ENCODE measurements at regions not wholly inside any gene's neighbourhood (a gene's known extent, or its start where the extent isn't known, plus 50 kb on each side); places are given as distances from the start of the nearest gene placed in this dataset.
"Not testable (repeated sequence)": the region's sequence is repeated elsewhere in the genome, so short reads cannot be mapped to it uniquely, and the experiment has no call there.

DNA sequence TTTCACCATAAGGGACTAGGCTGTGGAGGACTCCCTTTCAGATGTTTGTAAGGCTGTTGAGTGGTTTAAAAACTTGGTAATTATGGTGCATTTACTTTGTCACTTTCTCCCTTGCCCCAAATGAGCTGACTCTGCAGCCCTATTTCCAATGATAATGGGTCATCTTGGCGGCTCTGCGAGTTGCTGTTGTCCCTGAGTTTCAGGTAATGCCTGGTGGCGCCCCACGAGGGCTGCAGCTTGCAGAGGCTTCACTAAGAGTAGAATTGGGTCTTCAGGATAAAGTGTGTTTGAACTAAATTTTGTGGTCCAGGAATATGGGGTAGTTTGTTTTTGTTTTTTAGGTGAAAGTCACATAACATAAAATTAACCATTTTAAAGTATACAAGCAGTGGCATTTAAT lies 450.1 kb upstream of the CFAP20DC start:
- DNase-seq (ENCODE audit: low read depth) = no peak

DNA sequence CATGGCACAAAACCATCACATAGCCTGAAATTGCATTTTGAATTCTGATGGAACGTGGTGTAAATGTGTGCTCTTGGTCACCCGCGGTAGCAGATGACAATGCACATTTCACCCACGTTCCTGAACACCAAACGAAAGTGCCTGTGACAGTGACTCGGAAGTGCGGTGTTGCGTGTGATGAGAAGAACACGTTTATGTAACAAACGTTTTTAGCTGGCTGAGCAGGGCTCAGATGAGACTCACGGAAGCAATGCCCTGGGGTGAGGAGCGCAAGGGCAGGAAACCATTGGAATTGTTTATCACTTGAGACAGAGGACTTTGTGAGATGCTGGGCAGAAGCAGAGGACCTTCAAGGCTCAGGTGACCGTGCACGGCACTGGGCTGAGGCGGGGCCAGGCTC lies 449.2 kb upstream of the CFAP20DC start:
- no peak for DNase-seq (ENCODE audit: low read depth)

DNA sequence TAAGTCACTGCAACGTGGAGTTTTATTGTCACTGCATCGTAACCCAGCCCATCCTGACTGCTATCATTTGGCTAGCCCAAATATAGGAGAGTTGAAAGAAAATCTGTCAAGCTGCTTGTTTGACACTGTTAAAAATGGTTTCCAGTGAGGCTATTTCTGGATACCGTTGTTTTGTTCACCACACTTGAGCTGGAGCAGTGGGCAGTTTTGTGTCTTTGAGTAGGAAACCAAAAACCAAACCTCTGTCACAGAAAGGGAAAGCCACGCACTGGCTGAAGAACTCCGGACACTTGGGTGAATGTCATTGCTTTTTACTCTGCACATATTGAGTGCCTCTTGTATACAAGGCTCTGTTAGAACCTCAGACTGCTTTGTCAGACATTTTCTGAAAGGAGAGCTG lies 446.4 kb upstream of the CFAP20DC start:
- DNase-seq (ENCODE audit: low read depth) = no peak

DNA sequence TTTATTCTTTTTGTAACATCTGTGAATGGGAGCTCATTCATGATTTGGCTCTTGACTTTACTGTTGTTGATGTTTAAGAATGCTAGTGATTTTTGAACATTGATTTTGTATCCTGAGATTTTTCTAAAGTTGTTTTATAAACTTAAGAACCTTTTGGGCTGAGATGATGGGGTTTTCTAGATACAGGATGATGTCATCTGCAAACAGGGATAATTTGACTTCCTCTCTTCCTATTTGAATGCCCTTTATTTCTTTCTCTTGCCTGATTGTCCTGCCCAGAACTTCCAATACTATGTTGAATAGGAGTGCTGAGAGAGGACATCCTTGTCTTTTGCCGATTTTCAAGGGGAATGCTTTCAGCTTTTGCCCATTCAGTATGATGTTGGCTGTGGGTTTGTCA lies 445.1 kb upstream of the CFAP20DC start:
- not testable (repeated sequence) for DNase-seq (ENCODE audit: low read depth)

DNA sequence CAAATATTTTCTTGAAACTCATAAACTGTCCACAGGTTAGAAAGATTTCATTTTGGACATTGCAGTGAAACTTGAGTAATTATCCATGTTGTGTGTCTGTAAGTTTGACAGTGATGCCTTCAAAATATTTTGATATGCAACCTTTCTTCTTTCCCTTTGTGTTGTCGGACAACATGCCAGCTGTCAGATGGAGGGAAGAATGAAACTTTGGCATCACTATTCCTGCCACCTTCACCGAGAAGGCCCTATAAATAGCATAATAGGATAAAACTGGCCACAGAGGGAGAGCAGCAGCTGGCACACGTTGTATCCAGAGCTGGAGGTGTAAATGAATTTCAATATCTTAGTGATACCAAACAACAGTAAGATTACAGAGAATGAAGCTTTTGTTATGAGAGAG lies 436.7 kb upstream of the CFAP20DC start:
- DNase-seq (ENCODE audit: low read depth) = no peak

DNA sequence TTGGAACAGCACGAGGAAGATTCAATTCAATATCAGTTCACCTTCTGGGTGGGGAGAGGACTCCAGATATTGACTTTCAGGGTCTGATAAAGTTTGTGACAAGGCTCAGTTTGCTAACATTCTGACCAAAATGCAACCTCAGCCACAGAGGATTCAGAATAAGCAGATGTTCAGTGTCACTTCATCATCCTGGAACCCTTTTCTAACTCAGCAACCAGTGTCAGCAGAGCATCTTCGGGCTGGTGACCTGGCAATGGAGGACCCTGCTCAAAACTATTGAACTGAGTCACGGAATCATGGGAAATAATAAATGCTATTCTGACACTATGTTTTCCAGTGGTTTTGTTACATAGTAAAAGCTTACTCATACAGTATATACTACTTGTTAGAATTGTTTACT lies 433.4 kb upstream of the CFAP20DC start:
- DNase-seq (ENCODE audit: low read depth) = no peak

DNA sequence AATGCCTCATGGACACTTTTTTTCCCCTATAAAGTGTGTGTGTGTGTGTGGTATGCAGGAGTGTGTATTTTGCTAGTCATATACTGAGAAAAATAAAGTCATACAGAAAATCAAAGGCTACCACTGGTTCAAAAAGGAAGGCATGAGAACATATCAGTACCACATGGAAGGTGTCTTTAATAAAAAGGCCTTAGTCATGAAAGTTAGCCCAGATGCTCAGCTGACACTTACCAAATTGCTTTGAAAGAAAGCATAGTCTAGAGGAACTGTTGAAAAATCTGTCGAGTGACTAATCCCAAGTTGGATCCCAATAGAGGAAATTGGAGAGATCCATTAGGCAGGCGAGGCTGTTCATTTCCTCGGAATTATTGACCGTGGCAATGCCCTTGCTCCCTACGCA lies 432.9 kb upstream of the CFAP20DC start:
- no peak for DNase-seq (ENCODE audit: low read depth)

DNA sequence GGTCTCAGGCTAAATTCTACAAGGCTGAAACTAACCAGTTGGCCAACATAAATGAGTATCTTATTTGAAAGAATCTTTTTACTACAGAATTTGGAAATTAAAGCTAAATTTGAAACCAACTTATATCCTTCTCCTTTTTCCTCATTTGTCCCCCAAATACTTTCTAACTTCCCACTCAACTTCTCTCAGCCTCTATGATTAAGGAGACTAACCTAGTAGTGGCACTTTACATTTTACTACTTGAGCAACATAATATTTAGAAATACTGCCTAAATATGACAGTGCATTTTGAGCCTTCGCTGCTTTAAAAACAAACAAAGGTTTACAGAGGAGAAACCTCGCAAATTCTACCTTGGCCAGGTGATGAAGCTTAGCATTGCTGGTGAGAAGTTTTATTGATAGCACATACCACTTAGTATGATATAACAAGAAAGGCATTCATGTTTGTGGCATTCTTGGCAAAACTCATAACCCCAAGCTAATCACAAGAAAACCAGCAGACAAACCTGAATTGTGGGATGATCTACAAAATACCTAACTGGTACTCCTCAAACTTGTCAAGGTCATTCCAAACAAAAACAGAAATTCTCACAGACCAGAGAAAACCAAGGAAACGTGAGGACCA lies 432.1 kb upstream of the CFAP20DC start:
- no peak for DNase-seq (ENCODE audit: low read depth)

DNA sequence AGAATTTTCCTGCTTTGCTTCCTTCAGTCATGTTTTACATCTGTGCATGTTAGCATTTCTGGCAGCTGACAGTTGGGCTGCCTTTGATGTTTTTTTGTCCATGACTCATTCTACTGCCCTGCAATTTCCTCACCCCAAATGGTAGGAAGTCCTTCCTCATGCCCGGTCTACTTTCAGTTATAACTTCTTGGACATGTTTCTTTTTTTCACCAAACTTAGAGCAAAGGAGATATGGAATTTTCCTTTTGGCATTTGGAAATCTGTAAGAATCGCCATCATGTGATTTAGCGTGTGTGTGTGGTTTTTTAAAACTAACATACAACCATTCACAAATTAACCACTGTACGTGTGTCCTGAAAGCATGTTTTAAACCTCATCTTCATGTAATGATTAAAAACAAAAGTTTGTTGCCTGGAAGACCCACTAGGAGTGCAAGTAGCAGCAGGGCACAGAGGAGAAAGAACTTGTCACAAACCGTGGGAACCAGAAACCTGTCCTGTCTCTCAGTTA lies 430.7 kb upstream of the CFAP20DC start:
- no peak for DNase-seq (ENCODE audit: low read depth)

DNA sequence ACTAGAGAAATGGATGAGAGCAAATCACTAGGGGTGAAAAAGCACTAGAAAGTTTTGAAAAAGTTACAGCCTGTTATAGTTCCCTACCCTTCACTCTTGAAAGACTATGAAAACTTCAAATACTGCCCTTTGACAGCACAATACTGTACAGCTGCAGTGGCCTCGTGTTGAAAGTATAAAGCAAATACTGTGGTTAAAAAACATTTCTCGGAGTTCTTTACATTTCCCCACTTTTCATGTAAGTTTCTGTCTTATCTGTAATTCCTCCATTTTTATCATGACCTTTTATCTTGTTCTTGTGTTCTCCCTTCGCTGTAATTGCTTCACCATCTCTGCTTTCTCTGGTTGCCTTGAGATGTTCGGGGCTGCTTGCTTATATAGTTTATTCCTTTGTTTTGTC lies 423.8 kb upstream of the CFAP20DC start:
- DNase-seq (ENCODE audit: low read depth) = no peak

DNA sequence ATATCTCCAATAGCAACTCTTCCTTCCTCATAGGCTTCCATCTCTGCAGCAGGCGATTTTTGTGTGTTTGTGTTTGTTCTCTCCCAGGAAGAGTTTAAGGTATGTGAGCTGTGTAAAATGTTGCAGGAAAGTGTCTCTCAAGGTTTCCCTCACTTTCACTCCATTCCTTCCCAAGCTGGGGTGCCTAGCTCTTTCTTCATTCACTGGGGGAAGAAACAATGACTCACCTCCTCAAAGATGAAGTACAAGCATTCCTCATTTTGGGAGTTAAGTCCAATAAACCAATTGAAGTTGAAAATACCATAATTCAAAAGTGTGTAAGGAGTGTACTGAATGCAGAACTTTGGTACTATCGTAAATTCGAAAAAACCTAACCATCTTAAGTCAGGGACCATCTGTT lies 422.7 kb upstream of the CFAP20DC start:
- DNase-seq (ENCODE audit: low read depth) = no peak

DNA sequence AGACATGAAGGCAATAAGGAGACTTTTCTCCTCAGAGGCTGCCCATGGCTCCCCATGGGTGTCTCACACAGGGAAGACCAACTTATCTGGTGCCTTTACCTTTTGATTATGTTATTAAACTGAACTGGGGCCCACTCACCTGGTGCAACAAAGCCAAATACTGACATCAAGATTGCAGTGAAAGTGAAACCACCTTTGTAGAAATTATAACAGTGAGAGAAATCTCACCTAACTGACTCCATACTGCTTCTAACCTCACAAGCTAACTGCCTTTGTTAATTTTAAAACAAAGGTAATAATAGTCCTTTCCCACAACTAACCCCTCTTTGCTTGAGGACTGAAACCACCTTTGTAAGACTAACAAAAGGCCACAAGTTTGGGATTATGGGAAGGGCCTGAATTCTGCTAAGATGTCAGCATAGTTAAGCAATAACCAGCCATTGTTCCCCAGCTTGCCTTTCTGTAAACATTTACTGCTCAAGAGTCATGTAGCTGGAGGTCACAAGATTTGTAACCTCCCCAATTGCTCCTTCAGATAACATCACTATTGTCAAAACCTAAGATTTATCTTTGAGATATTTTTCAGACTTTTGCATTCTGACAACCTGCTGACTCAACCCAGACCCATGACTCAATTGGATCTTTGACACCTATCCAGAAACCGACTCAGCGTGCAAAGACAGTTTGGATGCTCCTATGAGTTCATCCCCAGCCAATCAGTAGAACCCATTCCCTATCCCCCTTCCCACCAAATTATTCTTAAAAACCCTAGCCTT lies 420.3 kb upstream of the CFAP20DC start:
- DNase-seq (ENCODE audit: low read depth) = no peak

DNA sequence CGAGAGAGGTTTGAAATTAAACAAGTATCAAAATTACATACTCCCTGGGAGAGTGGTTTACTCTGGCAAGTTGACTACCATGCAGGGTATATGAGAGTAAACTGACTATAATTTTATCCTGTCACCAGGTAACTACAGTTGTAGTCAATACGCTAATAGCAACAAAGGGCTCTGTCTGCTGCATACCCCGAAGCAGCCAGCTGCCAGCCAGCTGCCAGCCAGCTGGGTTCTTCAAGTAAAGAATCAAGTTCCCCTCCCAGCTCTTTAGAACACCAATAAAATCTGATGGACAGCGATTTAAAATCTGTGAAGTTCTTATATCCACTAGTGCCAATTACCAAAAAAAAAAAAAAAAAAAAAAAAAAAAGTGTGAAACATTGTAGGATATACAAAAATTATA lies 417.7 kb upstream of the CFAP20DC start:
- no peak for DNase-seq (ENCODE audit: low read depth)

DNA sequence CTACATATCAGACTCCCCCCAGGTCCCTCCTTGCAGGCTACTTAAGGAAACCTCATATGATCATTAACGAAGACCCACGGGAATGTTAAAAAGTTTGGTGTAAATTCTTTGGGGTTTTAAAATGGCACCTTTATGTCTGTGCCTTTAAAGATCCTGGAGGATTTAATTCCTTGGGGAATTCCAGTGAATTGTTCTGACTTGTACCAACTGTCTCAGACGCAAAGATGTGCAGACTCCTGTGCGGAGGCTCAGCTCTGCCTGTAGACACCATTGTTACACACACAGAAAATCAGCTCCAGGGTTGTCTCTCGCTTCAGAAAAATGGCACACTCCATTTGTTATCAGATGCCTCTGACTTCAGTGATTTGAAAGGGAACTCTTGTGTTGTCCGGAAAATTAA lies 414.4 kb upstream of the CFAP20DC start:
- no peak for DNase-seq (ENCODE audit: low read depth)

DNA sequence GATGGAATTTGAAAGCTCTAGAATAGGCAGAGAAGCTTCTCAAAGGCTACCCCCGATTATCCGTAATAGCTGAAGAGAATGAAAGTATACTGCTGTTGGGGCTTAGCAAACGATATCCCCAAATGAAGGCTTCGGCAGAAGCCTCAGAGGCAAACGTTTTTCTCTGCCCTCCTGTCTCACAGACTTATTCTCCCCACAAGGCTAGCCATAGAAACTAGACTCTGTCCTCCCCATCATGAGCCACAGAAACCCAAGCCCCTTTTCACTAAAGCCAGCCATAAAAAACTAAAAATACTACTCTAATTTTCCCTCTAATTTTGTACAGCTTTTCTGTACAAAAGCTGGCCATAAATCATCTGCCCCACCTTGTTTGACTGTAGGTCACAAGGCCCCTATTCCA lies 413.4 kb upstream of the CFAP20DC start:
- DNase-seq (ENCODE audit: low read depth) = no peak

DNA sequence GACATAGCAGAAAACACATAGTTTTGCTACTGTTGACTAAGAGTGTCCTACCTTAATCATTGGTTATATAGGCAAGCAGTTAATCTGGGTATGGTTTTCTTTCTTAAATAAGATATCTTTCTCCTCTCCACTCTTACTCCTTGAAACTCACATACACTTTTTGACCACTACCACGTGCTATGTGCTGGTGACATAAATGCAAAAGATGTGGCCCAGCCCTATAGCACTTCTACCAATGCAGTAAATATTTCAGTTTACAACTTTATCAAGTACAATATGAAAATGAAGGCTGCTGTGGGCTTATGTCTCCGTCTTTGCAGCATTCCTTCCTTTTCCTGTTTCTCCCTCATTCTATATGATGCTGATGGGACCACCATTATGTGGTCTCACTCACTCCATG lies 410.2 kb upstream of the CFAP20DC start:
- no peak for DNase-seq (ENCODE audit: low read depth)

DNA sequence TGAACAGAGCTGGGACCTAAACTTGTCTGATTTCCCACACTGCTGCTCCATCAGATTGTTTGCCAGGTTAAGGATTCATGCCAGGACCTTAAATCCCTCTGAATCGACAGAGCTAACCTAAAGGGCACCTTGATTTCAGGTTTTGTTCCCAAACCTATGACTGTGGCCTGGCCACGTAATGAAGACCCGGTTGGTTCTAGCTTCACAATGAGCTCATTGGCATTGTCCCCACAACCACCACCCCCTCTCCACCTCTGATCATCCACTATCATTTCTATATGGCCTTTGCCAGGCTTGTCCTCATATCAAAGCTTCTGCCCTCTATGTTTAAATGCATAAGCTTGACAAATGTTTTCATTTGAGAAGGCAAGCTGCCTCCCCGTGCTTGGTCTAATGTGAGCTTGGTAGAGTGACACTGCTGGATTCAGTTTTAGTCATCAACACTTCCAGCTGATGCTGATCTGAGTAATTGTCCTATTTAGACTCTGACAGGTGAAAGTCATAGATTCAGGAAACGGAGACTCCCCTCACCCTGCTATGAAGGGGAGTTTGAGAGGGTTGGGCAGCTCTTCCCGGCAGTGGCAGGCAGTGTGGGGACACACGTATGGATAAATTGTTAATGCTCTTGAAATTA lies 407.1 kb upstream of the CFAP20DC start:
- DNase-seq (ENCODE audit: low read depth) = no peak

DNA sequence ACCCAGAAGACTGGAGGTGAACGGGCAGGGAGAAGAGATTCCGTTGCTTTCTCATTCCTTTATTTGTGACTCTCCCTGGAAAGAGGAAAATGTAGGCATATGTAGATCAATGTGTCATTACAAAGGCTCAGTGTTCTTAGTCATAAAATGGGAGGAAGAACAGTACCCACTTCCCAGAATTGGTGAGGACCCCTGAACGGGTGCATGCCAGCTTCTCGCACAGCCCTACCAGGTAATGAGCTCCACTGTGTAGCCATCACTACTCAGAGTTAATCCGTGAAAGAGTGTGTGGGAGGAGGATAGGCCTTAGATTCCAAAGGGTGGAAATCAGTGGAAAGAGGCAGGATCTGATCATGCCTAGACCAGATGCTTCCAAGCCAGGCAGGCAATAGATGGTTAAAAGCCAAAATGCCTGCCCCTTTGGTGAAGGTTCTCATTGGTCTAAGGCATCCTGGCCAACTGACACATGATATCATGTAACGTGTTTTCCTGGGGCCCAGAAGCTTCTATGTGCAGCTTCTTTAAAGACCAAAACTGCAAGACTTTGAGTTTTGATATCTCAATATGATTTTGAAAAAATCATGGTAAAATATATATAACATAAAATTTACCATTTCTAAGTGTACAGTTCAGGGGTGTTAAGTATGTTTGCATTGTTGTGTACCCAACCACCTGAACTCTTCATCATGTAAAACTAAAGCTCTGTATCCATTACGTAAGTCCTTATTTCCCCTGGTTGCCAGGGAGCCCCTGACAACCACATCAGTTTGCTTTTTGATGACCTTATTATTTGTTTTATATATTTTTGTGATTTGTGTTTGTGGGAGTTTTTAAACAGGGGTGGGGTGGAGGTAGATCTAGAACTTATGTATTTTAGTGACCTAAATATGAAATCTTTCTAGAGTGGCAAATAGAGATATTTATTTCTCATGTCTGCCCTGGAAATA lies 402.2 kb upstream of the CFAP20DC start:
- DNase-seq (ENCODE audit: low read depth) = peak; percentile 27

DNA sequence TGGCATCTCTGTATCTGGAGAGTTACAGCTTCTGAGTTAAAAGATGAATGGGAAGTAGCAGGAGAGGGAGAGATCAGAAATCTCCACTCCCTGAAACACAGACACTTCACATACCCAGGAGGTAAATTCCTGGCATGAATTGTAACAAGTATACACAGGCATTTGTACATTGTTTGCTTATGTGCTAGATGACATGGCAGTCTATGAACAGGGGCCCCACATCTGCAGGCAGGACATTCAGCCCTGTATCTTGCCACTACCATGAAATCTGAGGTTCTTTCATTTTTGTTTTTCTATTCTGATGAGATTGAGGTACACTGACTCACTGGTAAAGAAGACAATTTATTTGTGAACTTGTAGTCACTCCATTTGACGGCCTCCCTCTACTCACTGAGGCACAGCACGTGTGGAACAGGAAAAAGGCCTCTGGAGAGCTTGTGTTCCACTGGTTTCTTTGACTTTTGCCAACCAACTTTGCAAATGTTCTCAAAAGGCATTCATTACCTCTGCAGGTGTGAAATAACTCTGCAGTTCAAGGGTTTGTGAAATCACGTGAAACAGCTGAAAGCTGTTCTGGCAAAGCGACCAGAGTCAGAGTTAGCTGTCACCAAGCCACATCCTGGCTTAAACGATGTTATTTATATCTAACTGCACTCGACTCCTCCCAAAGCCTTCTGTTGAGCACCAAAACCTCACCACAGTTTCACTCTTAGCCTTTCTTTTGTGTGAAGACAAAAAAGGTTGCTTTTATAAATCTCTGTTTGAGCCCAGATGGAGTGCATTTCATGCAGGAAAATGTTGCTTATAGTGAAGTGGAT lies 401.3 kb upstream of the CFAP20DC start:
- peak; percentile 46 for DNase-seq (ENCODE audit: low read depth)

DNA sequence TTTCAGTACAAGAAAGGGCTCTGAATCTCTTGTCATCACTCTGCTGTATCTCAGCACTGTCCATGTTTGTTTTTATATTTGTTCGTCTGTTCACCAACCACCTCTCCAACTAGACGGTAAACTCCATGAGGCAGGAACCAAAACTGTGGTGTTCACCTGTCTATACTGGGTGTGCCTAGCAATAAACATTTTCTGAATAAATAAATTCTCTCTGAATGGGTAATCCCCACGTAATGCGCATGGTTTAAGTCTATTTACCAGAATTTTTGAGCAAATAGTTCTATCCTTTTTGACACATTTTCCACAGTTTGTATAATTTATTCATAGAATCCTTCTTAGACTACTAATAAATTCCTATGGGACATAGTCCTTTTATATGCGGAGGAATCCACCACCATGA lies 400.6 kb upstream of the CFAP20DC start:
- no peak for DNase-seq (ENCODE audit: low read depth)

DNA sequence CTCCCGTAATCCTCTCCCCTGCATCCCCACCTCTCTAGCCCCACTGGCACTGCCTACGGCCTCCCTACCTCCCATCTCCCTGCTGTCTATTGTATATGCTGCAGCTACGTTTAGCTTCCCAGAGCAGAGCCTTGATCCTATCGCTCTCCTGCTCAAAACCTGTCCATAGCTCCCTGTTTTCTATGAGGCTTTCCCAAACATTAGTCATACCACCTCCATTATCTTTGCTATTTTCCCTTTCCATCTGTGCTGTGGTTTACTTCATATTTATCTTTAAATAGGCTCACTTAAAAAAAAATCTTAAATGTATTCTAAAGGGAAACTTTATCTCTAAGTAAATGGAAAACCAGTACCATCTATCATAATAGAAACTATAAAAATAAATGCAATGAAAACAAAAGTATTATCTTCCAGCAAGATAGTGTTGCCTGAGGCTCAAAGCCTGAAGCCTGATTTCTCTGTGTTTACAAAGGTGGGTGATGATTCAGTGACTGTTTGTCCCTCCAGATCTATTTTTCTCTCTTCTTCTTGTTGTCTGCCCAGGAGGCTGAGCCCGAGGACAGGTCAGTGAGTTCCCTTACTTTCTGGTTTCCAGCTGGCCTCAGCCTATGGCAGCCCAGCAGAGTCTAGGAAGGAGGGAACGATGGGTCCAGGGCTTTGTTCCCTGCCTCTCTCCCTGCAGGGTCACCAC lies 397.1 kb upstream of the CFAP20DC start:
- DNase-seq (ENCODE audit: low read depth) = no peak
